K562 (cell line): ENCODE measurements at regions not wholly inside any gene's neighbourhood (a gene's known extent, or its start where the extent isn't known, plus 50 kb on each side); places are given as distances from the start of the nearest gene placed in this dataset.

Experiments used
- ATAC-seq: fragments of 200-7000 bp; cut with Tn5 transposase; 3 replicates; pipeline ENCODE4 v1.9.1; 2020; ENCODE audit warnings: moderate library complexity
- BruUV-seq: library from RNA; stranded (reverse); fragments of 400-500 nt; replicated peaks from 2 replicates; lab custom pipeline; 2021; lab: Mats Ljungman, UMichigan
- CTCF ChIA-PET: fragments of 300-600 bp; formaldehyde crosslinking; extraction: SDS; loops from one replicate; lab custom pipeline; 2021; ENCODE audit warnings: low intra/inter-chr PET ratio; lab: Yijun Ruan, JAX
- POLR2A ChIA-PET: fragments of 300-600, 350-650 bp; sonication (Branson Sonifier 250); formaldehyde crosslinking; extraction: SDS; loops from one replicate; lab custom pipeline; 2021; ENCODE audit warnings: antibody characterized with exemption, inconsistent platforms; lab: Yijun Ruan, JAX
- DNase-seq, 4 experiments: peaks; one replicate each; pipeline versions ENCODE4 v3.0.0 to v3.0.0-alpha.2; 2011 to 2018; ENCODE audit warnings: low spot score in 3 of 4, mixed read lengths in 3 of 4; ENCODE audit errors: extremely low read depth in 1 of 4
- FAIRE-seq: peaks from 2 replicates; lab custom pipeline; 2011; peaks lifted over from hg19 to GRCh38; lab: Jason Lieb, UNC
- H2AFZ ChIP-seq: 2 replicates; pipeline ENCODE4 v1.6.0; 2011; ENCODE audit warnings: low read depth, low read length, control low read depth, inconsistent platforms
- H3K27ac ChIP-seq: fragments of 200-600 bp; 3 replicates; pipeline ENCODE4 v1.8.0; 2011; ENCODE audit warnings: low read depth, mild to moderate bottlenecking, control low read depth, inconsistent platforms, low read length, moderate library complexity, mixed read lengths; ENCODE audit errors: extremely low read depth
- H3K27me3 ChIP-seq, 2 experiments: fragments of 300-600 bp in 1 of 2; 2 replicates in 1 of 2; 3 replicates in 1 of 2; pipeline versions ENCODE4 v1.6.0 to v1.8.0; 2011; ENCODE audit warnings: inconsistent platforms in 2 of 2, low read length in 2 of 2, mild to moderate bottlenecking in 1 of 2, mixed read lengths in 1 of 2, moderate library complexity in 1 of 2; ENCODE audit not compliant: control insufficient read depth in 2 of 2, insufficient read depth in 2 of 2
- H3K36me3 ChIP-seq: fragments of 300-600 bp; 3 replicates; pipeline ENCODE4 v1.8.0; 2011; ENCODE audit warnings: mild to moderate bottlenecking, low read length, inconsistent platforms; ENCODE audit not compliant: control insufficient read depth, insufficient read depth
- H3K4me1 ChIP-seq, 2 experiments: fragments of 200-600 bp in 1 of 2; replicated peaks in 1 of 2; 2 replicates in 1 of 2; 3 replicates in 1 of 2; pipeline versions ENCODE4 v1.5.1 to v1.8.0; 2011; ENCODE audit warnings: inconsistent platforms in 2 of 2, low read length in 2 of 2, mild to moderate bottlenecking in 1 of 2, mixed read lengths in 1 of 2, moderate library complexity in 1 of 2; ENCODE audit not compliant: control insufficient read depth in 2 of 2, insufficient read depth in 2 of 2
- H3K4me2 ChIP-seq: 2 replicates; pipeline ENCODE4 v1.6.1; 2011; ENCODE audit warnings: low read length, control low read depth, inconsistent platforms, mixed read lengths; ENCODE audit not compliant: insufficient read depth
- H3K4me3 ChIP-seq: fragments of 200-600 bp; sonication (generic), shearing (Covaris generic); 2 replicates; pipeline ENCODE4 v1.5.1; 2016; ENCODE audit warnings: control low read depth, inconsistent platforms
- H3K79me2 ChIP-seq: fragments of 200-600 bp; 3 replicates; pipeline ENCODE4 v1.8.0; 2011; ENCODE audit warnings: low read length, inconsistent platforms; ENCODE audit not compliant: control insufficient read depth, insufficient read depth
- H3K9ac ChIP-seq, 2 experiments: 2 replicates each; pipeline versions ENCODE4 v1.6.0 to v1.6.1; 2011; ENCODE audit warnings: low read depth in 2 of 2, low read length in 2 of 2, control low read depth in 1 of 2, inconsistent platforms in 1 of 2, mild to moderate bottlenecking in 1 of 2, mixed read lengths in 1 of 2; ENCODE audit not compliant: insufficient read depth in 1 of 2
- H3K9me1 ChIP-seq: one replicate; pipeline ENCODE4 v1.6.0; 2011; ENCODE audit warnings: inconsistent platforms, mild to moderate bottlenecking, low read length, moderate library complexity; ENCODE audit not compliant: control insufficient read depth, insufficient read depth
- H3K9me3 ChIP-seq: replicated peaks from 2 replicates; pipeline ENCODE4 v1.5.1; 2011; ENCODE audit warnings: low read depth, low read length, inconsistent platforms; ENCODE audit not compliant: control insufficient read depth, insufficient read depth
- H4K20me1 ChIP-seq: replicated peaks from 2 replicates; pipeline ENCODE4 v1.6.1; 2011; ENCODE audit warnings: low read length, inconsistent platforms, mixed read lengths; ENCODE audit not compliant: control insufficient read depth, insufficient read depth
- CBX8 ChIP-seq: fragments of 200-600 bp; sonication (generic); IDR thresholded peaks from 2 replicates; pipeline ENCODE4 v1.6.1; 2012; ENCODE audit warnings: borderline replicate concordance, mixed run types, low read depth, mild to moderate bottlenecking, moderate library complexity, mixed read lengths, low read length, control low read depth, inconsistent platforms; ENCODE audit not compliant: poor library complexity, severe bottlenecking; ENCODE audit errors: extremely low read depth
- CEBPB ChIP-seq: fragments of 450-650 bp; IDR thresholded peaks from 2 replicates; pipeline ENCODE4 v1.6.1; 2016; ENCODE audit warnings: missing genetic modification characterization, missing compliant biosample characterization
- CREB1 ChIP-seq, 2 experiments: sonication (generic) in 1 of 2; formaldehyde crosslinking in 1 of 2; IDR thresholded peaks; 2 replicates each; pipeline versions ENCODE4 v1.6.1 to v1.8.0; 2012 to 2022; ENCODE audit warnings: inconsistent platforms in 1 of 2, mild to moderate bottlenecking in 1 of 2, missing genetic modification reagents in 1 of 2, moderate library complexity in 1 of 2
- HDGF ChIP-seq: fragments of 450-650 bp; IDR thresholded peaks from 2 replicates; pipeline ENCODE4 v1.6.1; 2016
- NONO ChIP-seq, 2 experiments: fragments of 200-400 bp in 1 of 2; fragments of 450-650 bp in 1 of 2; formaldehyde crosslinking in 1 of 2; IDR thresholded peaks; 2 replicates each; pipeline ENCODE4 v1.6.1; 2017; ENCODE audit warnings: low read depth in 2 of 2, mild to moderate bottlenecking in 2 of 2, moderate library complexity in 2 of 2, low read length in 1 of 2
- SIN3A ChIP-seq, 2 experiments: fragments of 150-350 bp in 1 of 2; IDR thresholded peaks; 2 replicates each; pipeline ENCODE4 v1.6.1; 2011 to 2016; ENCODE audit warnings: borderline replicate concordance in 2 of 2, low read depth in 2 of 2, low read length in 2 of 2, mild to moderate bottlenecking in 2 of 2, moderate library complexity in 2 of 2; ENCODE audit not compliant: control insufficient read depth in 1 of 2
- SMAD2 ChIP-seq: fragments of 150-350 bp; IDR thresholded peaks from 2 replicates; pipeline ENCODE4 v1.6.1; 2014; ENCODE audit warnings: low read depth, mild to moderate bottlenecking, low read length
- THRB ChIP-seq: fragments of 450-650 bp; formaldehyde crosslinking; conservative IDR thresholded peaks from 2 replicates; pipeline ENCODE4 v1.4.0; 2022; ENCODE audit warnings: mild to moderate bottlenecking, missing genetic modification characterization
- TRIM28 ChIP-seq: fragments of 450-650 bp; IDR thresholded peaks from 2 replicates; pipeline ENCODE4 v1.6.1; 2017
- UBTF ChIP-seq, 2 experiments: IDR thresholded peaks; 2 replicates each; pipeline ENCODE4 v1.6.1; 2012; ENCODE audit warnings: improper control_type of control experiment in 2 of 2, low read depth in 2 of 2, low read length in 2 of 2, borderline replicate concordance in 1 of 2
- ZBTB34 ChIP-seq: fragments of 250-450 bp; sonication (Bioruptor Pico); IDR thresholded peaks from 2 replicates; pipeline ENCODE4 v1.8.0; 2021; ENCODE audit warnings: mild to moderate bottlenecking, moderate library complexity
- ZNF431 ChIP-seq: sonication (generic); formaldehyde crosslinking; IDR thresholded peaks from 2 replicates; pipeline ENCODE4 v1.8.0; 2022; ENCODE audit warnings: mild to moderate bottlenecking, missing genetic modification reagents
- WGBS: fragments of 100-300 bp; shearing (Covaris generic); methylation state at CpG from one replicate; pipeline ENCODE4 v1.1.6; 2016; ENCODE audit warnings: low coverage, mixed read lengths; ENCODE audit not compliant: insufficient coverage; ENCODE audit errors: missing lambda C conversion rate; 5-methylcytosine and 5-hydroxymethylcytosine counted together
- in situ Hi-C: fragments of 300-500 bp; cut with MboI; formaldehyde crosslinking; loops from 4 replicates; pipeline ENCODE4 v1.15.0; 2018; ENCODE audit warnings: inconsistent platforms, mixed read lengths
- intact Hi-C: fragments of 100-400 bp; cut with micrococcal nuclease; formaldehyde crosslinking; loops from 2 replicates; pipeline ENCODE4 v1.14.2; 2022
- TF ChIP-seq, protein P1 (sequence below): sonication (generic); formaldehyde crosslinking; IDR thresholded peaks from 2 replicates; pipeline ENCODE4 v1.8.0; 2022; ENCODE audit warnings: missing genetic modification reagents, mild to moderate bottlenecking, moderate library complexity, borderline replicate concordance

DNA sequence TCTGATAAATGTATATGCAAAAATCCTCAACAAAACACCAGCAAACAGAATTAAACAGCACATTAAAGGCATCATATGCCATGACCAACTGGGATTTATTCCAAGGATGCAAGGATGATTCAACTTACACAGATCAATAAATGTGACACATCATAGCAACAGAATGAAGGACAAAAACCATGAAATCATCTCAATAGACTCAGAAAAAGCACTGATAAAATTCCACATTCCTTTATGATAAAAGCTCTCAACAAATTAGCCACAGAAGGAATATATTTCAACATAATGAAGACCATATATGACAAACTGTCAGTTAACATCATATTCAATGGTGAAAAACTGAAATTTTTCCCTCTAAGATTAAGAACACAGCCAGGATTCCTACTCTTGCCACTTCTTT lies 691.6 kb downstream of the DIAPH3 start (continued):
- no peak for TF ChIP-seq ZBTB34 (CRISPR knock-in tag)
- TF ChIP-seq CBX8, result no peak
- TF ChIP-seq TRIM28, result no peak

- TF ChIP-seq, protein P1, sequence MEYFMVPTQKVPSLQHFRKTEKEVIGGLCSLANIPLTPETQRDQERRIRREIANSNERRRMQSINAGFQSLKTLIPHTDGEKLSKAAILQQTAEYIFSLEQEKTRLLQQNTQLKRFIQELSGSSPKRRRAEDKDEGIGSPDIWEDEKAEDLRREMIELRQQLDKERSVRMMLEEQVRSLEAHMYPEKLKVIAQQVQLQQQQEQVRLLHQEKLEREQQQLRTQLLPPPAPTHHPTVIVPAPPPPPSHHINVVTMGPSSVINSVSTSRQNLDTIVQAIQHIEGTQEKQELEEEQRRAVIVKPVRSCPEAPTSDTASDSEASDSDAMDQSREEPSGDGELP (CRISPR knock-in tag), result no peak
- no peak for TF ChIP-seq SMAD2
- TF ChIP-seq NONO (IDR thresholded peaks at IDR 0.05; ENCODE audit: low read depth in 2 of 2, low read length in 1 of 2), result no peak
- no peak for TF ChIP-seq ZNF431 (CRISPR knock-in tag)
- no peak for TF ChIP-seq UBTF (IDR thresholded peaks at IDR 0.05; ENCODE audit: borderline replicate concordance in 1 of 2, low read depth in 2 of 2, low read length in 2 of 2)
- no peak for TF ChIP-seq CREB1 (IDR thresholded peaks at IDR 0.05)
- no peak for TF ChIP-seq CREB1 (CRISPR knock-in tag; IDR thresholded peaks at IDR 0.05)
- no peak for TF ChIP-seq SIN3A (IDR thresholded peaks at IDR 0.05; ENCODE audit: borderline replicate concordance in 2 of 2, control insufficient read depth in 1 of 2, low read depth in 2 of 2, low read length in 2 of 2)
- no peak for TF ChIP-seq THRB (CRISPR knock-in tag)
- TF ChIP-seq CEBPB (tag), result no peak
- TF ChIP-seq HDGF, result no peak
- POLR2A ChIA-PET, result no interaction called here
Measured at GRCh38 chr13:59474696-59475095, 689.0 kb downstream of the DIAPH3 start.

More at GRCh38 chr13:59474696-59475095, 689.0 kb downstream of the DIAPH3 start:
- H3K9ac ChIP-seq, result no peak overlapping the region
- H3K27me3 ChIP-seq, result no peaks in the 10 kb centered on the region; a peak in 2 of 5 replicates
- no peak for ATAC-seq
- H3K36me3 ChIP-seq, result no peaks in the 10 kb centered on the region
- CTCF ChIA-PET, result no interaction called here
- no peak overlapping the region for H2AFZ ChIP-seq
- BruUV-seq, result no TSS peak
- no peak overlapping the region for H3K27ac ChIP-seq
- in situ Hi-C loops, result loop anchor here (25.0 kb wide), 1 partner anchor 438 kb away; no protein-coding TSS in a partner anchor
- H3K9me3 ChIP-seq, result no peaks in the 10 kb centered on the region
- intact Hi-C loops, result no loop called here
- no peaks in the 10 kb centered on the region for H4K20me1 ChIP-seq
- H3K4me3 ChIP-seq, result no peak overlapping the region
- DNase-seq, result no peak
- H3K4me2 ChIP-seq, result no peak overlapping the region
- H3K9me1 ChIP-seq, result no peaks in the 10 kb centered on the region
- H3K79me2 ChIP-seq, result no peaks in the 10 kb centered on the region
- 0% methylated on average over 1 of the region's 1 CpG for WGBS
- no peaks in the 10 kb centered on the region for H3K4me1 ChIP-seq
- no peak for FAIRE-seq
